ENCODE measurements at regions not wholly inside any gene's neighbourhood (a gene's known extent, or its start where the extent isn't known, plus 50 kb on each side); places are given as distances from the start of the nearest gene placed in this dataset.

GRCh38 chr14:62253171-62253570 is 491.0 kb downstream of the SNAPC1 start:
- no peaks in the 10 kb centered on the region for H3K27me3 ChIP-seq

DNA sequence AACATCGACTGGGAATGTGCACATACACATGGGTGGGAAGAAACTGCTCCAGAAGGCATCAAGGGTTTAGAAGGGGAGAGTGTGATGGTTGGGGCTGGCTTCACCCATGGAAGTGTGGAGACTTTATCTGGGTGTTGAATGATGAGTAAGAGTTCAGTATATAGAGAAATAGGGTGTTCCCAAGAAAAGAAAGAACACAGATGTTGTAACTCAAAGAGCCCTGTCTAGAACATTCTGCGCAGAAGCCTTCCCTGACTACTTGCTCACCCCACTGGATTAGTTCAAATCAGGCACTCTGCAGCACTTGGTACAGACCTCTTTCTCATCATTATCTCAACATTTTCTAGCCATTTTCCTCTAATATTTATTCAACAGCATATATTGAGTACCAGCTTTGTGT is 491.7 kb downstream of the SNAPC1 start:
- Histone ChIP-seq H3K4me1 (no peaks in the 10 kb centered on the region), H3K27ac (no peak overlapping the region), H3K4me3 (no peak overlapping the region), H3K27me3 (no peaks in the 10 kb centered on the region), H3K36me3 (no peaks in the 10 kb centered on the region), H3K9me3 (no peaks in the 10 kb centered on the region)
- TF ChIP-seq CTCF (IDR thresholded peaks at IDR 0.05): no peak
- no peak for DNase-seq (ENCODE audit: low spot score)

More at GRCh38 chr14:62253171-62253570, 491.0 kb downstream of the SNAPC1 start:
- no peaks in the 10 kb centered on the region for H3K4me1 ChIP-seq
- H3K27ac ChIP-seq: no peak overlapping the region
- H3K9me3 ChIP-seq: no peaks in the 10 kb centered on the region
- no peak overlapping the region for H3K4me3 ChIP-seq
- no peak for DNase-seq (ENCODE audit: low spot score)
- H3K36me3 ChIP-seq: no peaks in the 10 kb centered on the region
- no peak for TF ChIP-seq CTCF (IDR thresholded peaks at IDR 0.05)

GRCh38 chr14:62269204-62269603 is 507.0 kb downstream of the SNAPC1 start:
- Histone ChIP-seq H3K27ac (no peak overlapping the region), H3K9me3 (no peaks in the 10 kb centered on the region), H3K36me3 (no peaks in the 10 kb centered on the region), H3K4me1 (no peaks in the 10 kb centered on the region), H3K4me3 (no peak overlapping the region), H3K27me3 (no peaks in the 10 kb centered on the region)
- no peak for TF ChIP-seq CTCF (IDR thresholded peaks at IDR 0.05)
- DNase-seq (ENCODE audit: low spot score): no peak

DNA sequence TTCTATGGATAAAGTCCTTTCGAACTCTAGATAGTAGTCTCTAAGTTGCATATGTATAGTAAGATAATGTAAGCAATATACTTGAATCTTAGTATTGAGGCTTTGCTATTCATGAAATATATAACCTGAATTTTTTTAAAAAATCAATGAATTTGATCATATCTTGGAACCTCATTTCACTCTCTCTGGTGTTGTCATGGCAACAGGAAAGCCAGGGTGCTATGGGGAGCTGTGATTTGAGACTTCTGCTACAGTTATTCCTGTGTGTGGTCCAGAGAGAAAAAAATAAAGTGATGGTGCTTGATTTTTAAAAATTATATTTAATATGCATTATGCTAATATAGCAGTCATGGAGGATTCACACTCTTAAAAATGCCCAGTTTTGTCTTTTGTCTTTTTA is 508.0 kb downstream of the SNAPC1 start:
- TF ChIP-seq CTCF (IDR thresholded peaks at IDR 0.05): no peak
- Histone ChIP-seq H3K4me3 (no peak overlapping the region), H3K27ac (no peak overlapping the region), H3K4me1 (no peaks in the 10 kb centered on the region), H3K36me3 (no peaks in the 10 kb centered on the region), H3K27me3 (no peaks in the 10 kb centered on the region), H3K9me3 (peaks cover 0 to 4% of the 10 kb centered on the region in 2 donors)
- no peak for DNase-seq (ENCODE audit: low spot score)

GRCh38 chr14:62280366-62280765 is 518.1 kb downstream of the SNAPC1 start:
- Histone ChIP-seq H3K36me3 (no peaks in the 10 kb centered on the region), H3K27me3 (no peaks in the 10 kb centered on the region), H3K4me1 (no peaks in the 10 kb centered on the region), H3K9me3 (no peaks in the 10 kb centered on the region), H3K4me3 (no peak overlapping the region), H3K27ac (no peak overlapping the region)
- DNase-seq (ENCODE audit: low spot score): no peak
- TF ChIP-seq CTCF (IDR thresholded peaks at IDR 0.05): no peak

- Histone ChIP-seq H3K4me1 (no peaks in the 10 kb centered on the region), H3K27me3 (no peaks in the 10 kb centered on the region), H3K4me3 (no peak overlapping the region), H3K36me3 (no peaks in the 10 kb centered on the region), H3K27ac (no peak overlapping the region), H3K9me3 (no peaks in the 10 kb centered on the region)
- no peak for TF ChIP-seq CTCF (IDR thresholded peaks at IDR 0.05)
- no peak for DNase-seq (ENCODE audit: low spot score)
Observed at GRCh38 chr14:62283837-62284236, 521.6 kb downstream of the SNAPC1 start.
